HEK293T (cell line): ENCODE measurements at regions not wholly inside any gene's neighbourhood (a gene's known extent, or its start where the extent isn't known, plus 50 kb on each side); places are given as distances from the start of the nearest gene placed in this dataset.

Source experiments
- BHLHE40 ChIP-seq: fragments of 450-650 bp; IDR thresholded peaks from 2 replicates; pipeline ENCODE4 v1.6.1; 2016; ENCODE audit warnings: mild to moderate bottlenecking, moderate library complexity, borderline replicate concordance
- FOXA1 ChIP-seq: fragments of 450-650 bp; IDR thresholded peaks from 2 replicates; pipeline ENCODE4 v1.6.1; 2016; ENCODE audit warnings: mild to moderate bottlenecking
- FOXK2 ChIP-seq: fragments of 450-650 bp; IDR thresholded peaks from 2 replicates; pipeline ENCODE4 v1.6.1; 2016; ENCODE audit warnings: mild to moderate bottlenecking
- LEF1 ChIP-seq: fragments of 450-650 bp; IDR thresholded peaks from 2 replicates; pipeline ENCODE4 v1.6.1; 2017; ENCODE audit warnings: mild to moderate bottlenecking, borderline replicate concordance
- NFRKB ChIP-seq: fragments of 450-650 bp; IDR thresholded peaks from 2 replicates; pipeline ENCODE4 v1.6.1; 2016; ENCODE audit warnings: mild to moderate bottlenecking, moderate library complexity
- TARDBP ChIP-seq: fragments of 450-650 bp; IDR thresholded peaks from 2 replicates; pipeline ENCODE4 v1.6.1; 2016

DNA sequence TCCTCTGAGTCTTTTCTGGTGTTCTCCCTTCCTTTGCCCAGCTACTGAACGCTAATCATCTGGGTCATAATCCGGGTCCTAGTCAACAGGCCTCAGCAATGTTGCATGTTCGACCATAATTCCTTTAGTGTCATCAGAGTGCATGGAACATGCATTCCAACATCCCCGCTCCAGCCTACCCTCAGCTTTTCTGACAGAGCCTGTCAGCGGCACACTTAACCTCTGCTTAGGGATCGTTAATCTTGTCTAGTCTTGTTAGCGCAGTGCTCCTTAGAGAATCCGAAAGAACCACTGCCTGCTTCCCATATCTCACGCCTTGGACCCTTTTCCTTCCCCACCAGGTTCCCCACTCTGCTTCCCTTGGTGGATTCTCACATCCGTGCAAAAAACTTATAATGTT lies 767.9 kb upstream of the ID2 start:
- TF ChIP-seq TARDBP, result no peak
- no peak for TF ChIP-seq BHLHE40
- TF ChIP-seq FOXA1, result no peak
- no peak for TF ChIP-seq LEF1
- no peak for TF ChIP-seq FOXK2
- TF ChIP-seq NFRKB, result no peak
